Kidney epithelial cell (primary cell): ENCODE measurements at regions not wholly inside any gene's neighbourhood (a gene's known extent, or its start where the extent isn't known, plus 50 kb on each side); places are given as distances from the start of the nearest gene placed in this dataset.
A peak's percentile ranks its signal among the peaks of the same experiment; 100 is the strongest.

Experiments used
- DNase-seq: peaks from one replicate; pipeline ENCODE4 v3.0.0-alpha.2; 2010; ENCODE audit warnings: low read depth
- H3K27me3 ChIP-seq: 2 replicates; pipeline ENCODE4 v1.6.0; 2011; ENCODE audit warnings: low read length; ENCODE audit not compliant: control insufficient read depth, insufficient read depth
- H3K36me3 ChIP-seq: 2 replicates; pipeline ENCODE4 v1.5.1; 2011; ENCODE audit warnings: low read length; ENCODE audit not compliant: control insufficient read depth, insufficient read depth
- H3K4me3 ChIP-seq: 2 replicates; pipeline ENCODE4 v1.5.1; 2011; ENCODE audit warnings: low read depth, mild to moderate bottlenecking, control low read depth, low read length
- CTCF ChIP-seq: IDR thresholded peaks from 2 replicates; pipeline ENCODE4 v1.5.1; 2011; ENCODE audit warnings: mild to moderate bottlenecking, moderate library complexity, low read length, control low read depth, inconsistent platforms; ENCODE audit not compliant: insufficient read depth, poor library complexity, severe bottlenecking

- Histone ChIP-seq H3K4me3 (no peak overlapping the region), H3K27me3 (no peaks in the 10 kb centered on the region), H3K36me3 (no peaks in the 10 kb centered on the region)
- DNase-seq = no peak
- TF ChIP-seq CTCF = no peak
Observed at GRCh38 chr11:34812905-34813576, 103.1 kb downstream of the APIP start.

- DNase-seq = no peak
- no peak overlapping the region for H3K4me3 ChIP-seq
- no peaks in the 10 kb centered on the region for H3K36me3 ChIP-seq
- H3K27me3 ChIP-seq = no peaks in the 10 kb centered on the region
- TF ChIP-seq CTCF = no peak
Observed at GRCh38 chr11:34811858-34812257, 104.3 kb downstream of the APIP start.

- DNase-seq = no peak
- Histone ChIP-seq H3K27me3 (no peaks in the 10 kb centered on the region), H3K36me3 (no peaks in the 10 kb centered on the region), H3K4me3 (no peak overlapping the region)
- TF ChIP-seq CTCF = no peak
Observed at GRCh38 chr11:34810107-34810562, 106.0 kb downstream of the APIP start.

GRCh38 chr11:34809191-34810106 lies 106.7 kb downstream of the APIP start:
- Histone ChIP-seq H3K36me3 (no peaks in the 10 kb centered on the region), H3K4me3 (no peak overlapping the region), H3K27me3 (no peaks in the 10 kb centered on the region)
- DNase-seq = peak; percentile 25
- no peak for TF ChIP-seq CTCF

GRCh38 chr11:34806875-34807274 lies 109.3 kb downstream of the APIP start:
- TF ChIP-seq CTCF = no peak
- DNase-seq = no peak
- Histone ChIP-seq H3K27me3 (no peaks in the 10 kb centered on the region), H3K4me3 (no peak overlapping the region), H3K36me3 (no peaks in the 10 kb centered on the region)

- DNase-seq = no peak
- no peaks in the 10 kb centered on the region for H3K36me3 ChIP-seq
- no peaks in the 10 kb centered on the region for H3K27me3 ChIP-seq
- TF ChIP-seq CTCF = no peak
- no peak overlapping the region for H3K4me3 ChIP-seq
Observed at GRCh38 chr11:34805937-34806336, 110.2 kb downstream of the APIP start.
